C4-2B (cell line): ENCODE measurements at regions not wholly inside any gene's neighbourhood (a gene's known extent, or its start where the extent isn't known, plus 50 kb on each side); places are given as distances from the start of the nearest gene placed in this dataset.

Source experiments
- H3K27ac ChIP-seq: fragments of 450-650 bp; 2 replicates; pipeline ENCODE4 v1.5.1; 2017
- CTCF ChIP-seq: fragments of 450-650 bp; conservative IDR thresholded peaks from 2 replicates; pipeline ENCODE4 v1.5.1; 2017; ENCODE audit warnings: mild to moderate bottlenecking
- ZFX ChIP-seq: fragments of 450-650 bp; IDR thresholded peaks from 2 replicates; pipeline ENCODE4 v1.6.1; 2017

- TF ChIP-seq ZFX (no peak), CTCF (no peak)
- H3K27ac ChIP-seq, result no peak overlapping the region
Observed at GRCh38 chr13:21938636-21939035, 267.8 kb downstream of the FGF9 start.

- H3K27ac ChIP-seq, result no peak overlapping the region
- TF ChIP-seq CTCF (no peak), ZFX (no peak)
Observed at GRCh38 chr13:21942061-21942460, 271.2 kb downstream of the FGF9 start.

GRCh38 chr13:21944610-21945009 lies 273.7 kb downstream of the FGF9 start:
- no peak overlapping the region for H3K27ac ChIP-seq

GRCh38 chr13:21945195-21945594 lies 274.3 kb downstream of the FGF9 start:
- no peak overlapping the region for H3K27ac ChIP-seq
- TF ChIP-seq CTCF (no peak), ZFX (no peak)

More at GRCh38 chr13:21944610-21945009, 273.7 kb downstream of the FGF9 start:
- no peak for TF ChIP-seq CTCF
- TF ChIP-seq ZFX, result no peak

GRCh38 chr13:21946964-21947363 lies 276.1 kb downstream of the FGF9 start:
- H3K27ac ChIP-seq, result no peak overlapping the region
- TF ChIP-seq CTCF (no peak), ZFX (no peak)

GRCh38 chr13:21948769-21949474 lies 278.0 kb downstream of the FGF9 start:
- no peak overlapping the region for H3K27ac ChIP-seq
- TF ChIP-seq CTCF, result no peak
- no peak for TF ChIP-seq ZFX

GRCh38 chr13:21949818-21950429 lies 279.1 kb downstream of the FGF9 start:
- TF ChIP-seq CTCF (no peak), ZFX (no peak)
- H3K27ac ChIP-seq, result no peak overlapping the region
